DOHH2 (cell line): ENCODE measurements at regions not wholly inside any gene's neighbourhood (a gene's known extent, or its start where the extent isn't known, plus 50 kb on each side); places are given as distances from the start of the nearest gene placed in this dataset.
A peak's percentile ranks its signal among the peaks of the same experiment; 100 is the strongest.

Experiments used
- EZH2phosphoT487 ChIP-seq: fragments of 200-600 bp; sonication (generic); IDR thresholded peaks from 2 replicates; pipeline ENCODE4 v1.6.1; 2017; ENCODE audit warnings: borderline replicate concordance, mild to moderate bottlenecking, antibody characterized with exemption, low read length, moderate library complexity, mixed read lengths
- TF ChIP-seq, protein P1 (sequence below): fragments of 200-600 bp; sonication (generic); IDR thresholded peaks from one replicate; pipeline ENCODE4 v1.5.1; 2014; ENCODE audit warnings: antibody characterized with exemption, mild to moderate bottlenecking, low read depth, low read length; ENCODE audit not compliant: poor library complexity, severe bottlenecking

- TF ChIP-seq, protein P1, sequence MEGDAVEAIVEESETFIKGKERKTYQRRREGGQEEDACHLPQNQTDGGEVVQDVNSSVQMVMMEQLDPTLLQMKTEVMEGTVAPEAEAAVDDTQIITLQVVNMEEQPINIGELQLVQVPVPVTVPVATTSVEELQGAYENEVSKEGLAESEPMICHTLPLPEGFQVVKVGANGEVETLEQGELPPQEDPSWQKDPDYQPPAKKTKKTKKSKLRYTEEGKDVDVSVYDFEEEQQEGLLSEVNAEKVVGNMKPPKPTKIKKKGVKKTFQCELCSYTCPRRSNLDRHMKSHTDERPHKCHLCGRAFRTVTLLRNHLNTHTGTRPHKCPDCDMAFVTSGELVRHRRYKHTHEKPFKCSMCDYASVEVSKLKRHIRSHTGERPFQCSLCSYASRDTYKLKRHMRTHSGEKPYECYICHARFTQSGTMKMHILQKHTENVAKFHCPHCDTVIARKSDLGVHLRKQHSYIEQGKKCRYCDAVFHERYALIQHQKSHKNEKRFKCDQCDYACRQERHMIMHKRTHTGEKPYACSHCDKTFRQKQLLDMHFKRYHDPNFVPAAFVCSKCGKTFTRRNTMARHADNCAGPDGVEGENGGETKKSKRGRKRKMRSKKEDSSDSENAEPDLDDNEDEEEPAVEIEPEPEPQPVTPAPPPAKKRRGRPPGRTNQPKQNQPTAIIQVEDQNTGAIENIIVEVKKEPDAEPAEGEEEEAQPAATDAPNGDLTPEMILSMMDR: peak; percentile 13
- no peak for TF ChIP-seq EZH2phosphoT487
Observed at GRCh38 chr2:125296742-125297141, 1271.7 kb downstream of the CNTNAP5 start.
